ENCODE measurements at regions not wholly inside any gene's neighbourhood (a gene's known extent, or its start where the extent isn't known, plus 50 kb on each side); places are given as distances from the start of the nearest gene placed in this dataset.

DNA sequence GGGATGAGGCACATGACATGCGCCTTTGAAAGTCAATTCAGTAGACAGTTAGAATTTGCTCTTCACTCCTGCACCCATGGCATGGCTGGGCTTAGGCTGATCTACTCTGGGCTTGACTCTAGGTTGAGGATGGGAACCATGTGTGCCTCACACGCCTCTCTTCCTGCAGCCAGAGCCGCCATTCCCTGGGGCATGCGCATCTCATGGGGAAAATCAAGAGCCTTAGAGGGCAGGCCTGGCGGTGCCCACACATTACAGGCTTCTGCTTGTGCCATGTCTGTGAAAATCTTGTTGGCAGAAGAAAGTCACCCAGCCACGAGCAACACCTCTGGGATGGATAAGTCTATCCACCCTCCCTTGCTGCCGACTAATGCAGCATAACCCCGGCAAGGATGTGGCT, 808.5 kb downstream of the CDH9 start:
- 84 to 100% methylated on average over 1 to 8 of the region's 8 CpGs for WGBS, 2 donors (ENCODE audit: low coverage in 1 of 2)
- Histone ChIP-seq H3K36me3 (no peaks in the 10 kb centered on the region), H3K4me1 (no peaks in the 10 kb centered on the region), H3K27me3 (no peaks in the 10 kb centered on the region), H3K4me3 (no peak overlapping the region), H3K27ac (no peak overlapping the region), H3K9me3 (no peaks in the 10 kb centered on the region)
- intact Hi-C loops (cut with DNase I; ENCODE audit: low total_unique reads) = no loop called here
- no peak for DNase-seq
- TF ChIP-seq, protein P1, sequence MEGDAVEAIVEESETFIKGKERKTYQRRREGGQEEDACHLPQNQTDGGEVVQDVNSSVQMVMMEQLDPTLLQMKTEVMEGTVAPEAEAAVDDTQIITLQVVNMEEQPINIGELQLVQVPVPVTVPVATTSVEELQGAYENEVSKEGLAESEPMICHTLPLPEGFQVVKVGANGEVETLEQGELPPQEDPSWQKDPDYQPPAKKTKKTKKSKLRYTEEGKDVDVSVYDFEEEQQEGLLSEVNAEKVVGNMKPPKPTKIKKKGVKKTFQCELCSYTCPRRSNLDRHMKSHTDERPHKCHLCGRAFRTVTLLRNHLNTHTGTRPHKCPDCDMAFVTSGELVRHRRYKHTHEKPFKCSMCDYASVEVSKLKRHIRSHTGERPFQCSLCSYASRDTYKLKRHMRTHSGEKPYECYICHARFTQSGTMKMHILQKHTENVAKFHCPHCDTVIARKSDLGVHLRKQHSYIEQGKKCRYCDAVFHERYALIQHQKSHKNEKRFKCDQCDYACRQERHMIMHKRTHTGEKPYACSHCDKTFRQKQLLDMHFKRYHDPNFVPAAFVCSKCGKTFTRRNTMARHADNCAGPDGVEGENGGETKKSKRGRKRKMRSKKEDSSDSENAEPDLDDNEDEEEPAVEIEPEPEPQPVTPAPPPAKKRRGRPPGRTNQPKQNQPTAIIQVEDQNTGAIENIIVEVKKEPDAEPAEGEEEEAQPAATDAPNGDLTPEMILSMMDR (IDR thresholded peaks at IDR 0.05) = no peak
- TF ChIP-seq EP300 (IDR thresholded peaks at IDR 0.05; ENCODE audit: low read depth) (no peak), POLR2AphosphoS5 (IDR thresholded peaks at IDR 0.05) (no peak), POLR2A (IDR thresholded peaks at IDR 0.05) (no peak)
- in situ Hi-C loops (cut with MboI; ENCODE audit: low pct_ligation_motif_present in 1 of 4, low pct_unique_long_range_greater_than_20kb in 1 of 4, low sequenced_read_pairs in 3 of 4) = no loop called here

DNA sequence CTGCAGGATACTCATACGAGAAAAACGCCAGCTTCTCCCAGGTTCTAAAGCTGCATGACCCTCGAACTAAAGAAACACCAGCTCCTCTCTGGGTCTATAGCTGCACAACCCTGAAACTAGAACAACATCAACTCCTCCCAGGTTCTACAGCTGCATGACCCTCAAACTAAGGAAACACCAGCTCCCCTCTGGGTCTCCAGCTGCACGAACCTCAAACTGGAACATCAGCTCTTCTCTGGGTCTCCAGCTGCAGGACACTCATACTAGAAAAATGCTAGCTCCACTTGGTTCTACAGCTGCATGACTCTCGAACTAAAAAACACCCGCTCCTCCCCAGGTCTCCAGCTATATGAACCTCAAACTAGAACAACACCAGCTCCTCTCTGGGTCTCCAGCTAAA, 811.1 kb downstream of the CDH9 start:
- Histone ChIP-seq H3K27ac (no peak overlapping the region), H3K4me1 (no peaks in the 10 kb centered on the region), H3K36me3 (no peaks in the 10 kb centered on the region), H3K27me3 (no peaks in the 10 kb centered on the region), H3K4me3 (no peak overlapping the region), H3K9me3 (no peaks in the 10 kb centered on the region)
- TF ChIP-seq POLR2A (IDR thresholded peaks at IDR 0.05) (no peak), EP300 (IDR thresholded peaks at IDR 0.05; ENCODE audit: low read depth) (no peak), POLR2AphosphoS5 (IDR thresholded peaks at IDR 0.05) (no peak)
- TF ChIP-seq, protein P1 (IDR thresholded peaks at IDR 0.05) = no peak
- intact Hi-C loops (cut with DNase I; ENCODE audit: low total_unique reads) = no loop called here
- WGBS, 2 donors (ENCODE audit: low coverage in 1 of 2) = 80% methylated on average over 6 of the region's 6 CpGs; no CpG with 5 or more reads in 1 of the 2 donors
- in situ Hi-C loops (cut with MboI; ENCODE audit: low pct_ligation_motif_present in 1 of 4, low pct_unique_long_range_greater_than_20kb in 1 of 4, low sequenced_read_pairs in 3 of 4) = no loop called here
- DNase-seq = no peak

GRCh38 chr5:26205121-26205520, 833.3 kb downstream of the CDH9 start:
- TF ChIP-seq POLR2A (IDR thresholded peaks at IDR 0.05) = no peak
- TF ChIP-seq EP300 (IDR thresholded peaks at IDR 0.05; ENCODE audit: low read depth) = no peak
- no peak for TF ChIP-seq POLR2AphosphoS5 (IDR thresholded peaks at IDR 0.05)
- TF ChIP-seq, protein P1 (IDR thresholded peaks at IDR 0.05) = no peak
- intact Hi-C loops (cut with DNase I; ENCODE audit: low total_unique reads) = no loop called here
- in situ Hi-C loops (cut with MboI; ENCODE audit: low pct_ligation_motif_present in 1 of 4, low pct_unique_long_range_greater_than_20kb in 1 of 4, low sequenced_read_pairs in 3 of 4) = no loop called here
- Histone ChIP-seq H3K27me3 (no peaks in the 10 kb centered on the region), H3K36me3 (no peaks in the 10 kb centered on the region), H3K4me1 (no peaks in the 10 kb centered on the region), H3K9me3 (peaks cover 0 to 5% of the 10 kb centered on the region in 2 donors), H3K4me3 (no peak overlapping the region), H3K27ac (no peak overlapping the region)
- WGBS, 2 donors (ENCODE audit: low coverage in 1 of 2) = 92 to 94% methylated on average over 2 of the region's 2 CpGs
- no peak for DNase-seq

DNA sequence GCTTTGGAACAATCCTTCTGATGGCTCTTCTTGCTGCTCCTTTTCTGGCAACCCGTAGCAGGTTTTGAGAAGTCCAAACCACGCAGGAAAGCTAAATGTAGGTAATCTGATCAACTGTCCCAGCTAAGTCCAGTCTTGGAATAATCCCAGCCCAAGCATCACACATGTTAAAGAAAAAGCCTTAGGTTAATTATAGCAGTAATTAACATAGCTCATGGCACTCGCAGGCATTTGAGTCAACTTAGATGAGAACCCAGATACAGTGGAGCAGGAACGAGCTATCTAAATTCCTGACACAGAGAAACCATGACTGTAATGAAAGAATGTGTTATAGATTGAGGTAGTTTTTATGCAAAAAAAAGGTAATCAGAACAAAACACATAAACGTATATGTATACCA, 844.8 kb downstream of the CDH9 start:
- Histone ChIP-seq H3K4me3 (no peak overlapping the region), H3K27me3 (no peaks in the 10 kb centered on the region), H3K27ac (no peak overlapping the region), H3K9me3 (no peaks in the 10 kb centered on the region), H3K36me3 (no peaks in the 10 kb centered on the region), H3K4me1 (no peaks in the 10 kb centered on the region)
- in situ Hi-C loops (cut with MboI; ENCODE audit: low pct_ligation_motif_present in 1 of 4, low pct_unique_long_range_greater_than_20kb in 1 of 4, low sequenced_read_pairs in 3 of 4) = no loop called here
- no peak for TF ChIP-seq EP300 (IDR thresholded peaks at IDR 0.05; ENCODE audit: low read depth)
- WGBS, 2 donors (ENCODE audit: low coverage in 1 of 2) = 78 to 84% methylated on average over 3 to 5 of the region's 5 CpGs
- DNase-seq = no peak
- intact Hi-C loops (cut with DNase I; ENCODE audit: low total_unique reads) = no loop called here

DNA sequence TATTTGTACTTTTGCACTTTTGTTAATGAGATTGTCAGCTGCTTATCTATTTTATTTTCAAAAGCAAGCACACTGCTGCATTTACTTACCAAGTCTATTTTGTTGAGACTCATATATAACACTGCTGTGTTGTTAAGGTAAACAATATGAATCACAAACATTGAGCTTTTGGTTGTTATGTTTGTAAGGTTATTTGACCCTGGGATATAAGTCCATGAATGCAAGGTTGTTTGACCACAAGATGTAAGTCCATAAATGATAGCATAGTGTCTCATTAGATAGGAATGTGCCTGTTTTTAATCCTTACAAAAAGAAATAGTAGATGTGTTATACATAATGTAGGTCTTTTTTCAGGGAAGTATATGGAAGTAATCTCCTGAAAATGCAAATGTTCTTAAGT, 845.9 kb downstream of the CDH9 start:
- no peak overlapping the region for H3K27ac ChIP-seq
- DNase-seq = no peak
- intact Hi-C loops (cut with DNase I; ENCODE audit: low total_unique reads) (no loop called here), in situ Hi-C loops (cut with MboI; ENCODE audit: low pct_ligation_motif_present in 1 of 4, low pct_unique_long_range_greater_than_20kb in 1 of 4, low sequenced_read_pairs in 3 of 4) (no loop called here)
- no peaks in the 10 kb centered on the region for H3K36me3 ChIP-seq
- H3K4me1 ChIP-seq = no peaks in the 10 kb centered on the region
- no peak overlapping the region for H3K4me3 ChIP-seq
- no peaks in the 10 kb centered on the region for H3K9me3 ChIP-seq
- TF ChIP-seq POLR2AphosphoS5 (IDR thresholded peaks at IDR 0.05) (no peak), POLR2A (IDR thresholded peaks at IDR 0.05) (no peak), EP300 (IDR thresholded peaks at IDR 0.05; ENCODE audit: low read depth) (no peak)
- TF ChIP-seq, protein P1 (IDR thresholded peaks at IDR 0.05) = no peak
- no peaks in the 10 kb centered on the region for H3K27me3 ChIP-seq
